Esophagus muscularis mucosa (tissue), 3 donors: ENCODE measurements at regions not wholly inside any gene's neighbourhood (a gene's known extent, or its start where the extent isn't known, plus 50 kb on each side); places are given as distances from the start of the nearest gene placed in this dataset.

Source experiments
- EP300 ChIP-seq: sonication (generic); formaldehyde crosslinking; IDR thresholded peaks from one replicate; pipeline ENCODE4 v1.6.1; 2017; ENCODE audit warnings: antibody characterized with exemption
- TF ChIP-seq, protein P1 (sequence below), 3 experiments: fragments of 200-600 bp in 2 of 3; fragments of 450-650 bp in 1 of 3; sonication (generic) in 2 of 3; IDR thresholded peaks; one replicate each; pipeline ENCODE4 v1.5.1; 2017 to 2019; ENCODE audit warnings: antibody characterized with exemption in 3 of 3, mild to moderate bottlenecking in 2 of 3, moderate library complexity in 1 of 3

DNA sequence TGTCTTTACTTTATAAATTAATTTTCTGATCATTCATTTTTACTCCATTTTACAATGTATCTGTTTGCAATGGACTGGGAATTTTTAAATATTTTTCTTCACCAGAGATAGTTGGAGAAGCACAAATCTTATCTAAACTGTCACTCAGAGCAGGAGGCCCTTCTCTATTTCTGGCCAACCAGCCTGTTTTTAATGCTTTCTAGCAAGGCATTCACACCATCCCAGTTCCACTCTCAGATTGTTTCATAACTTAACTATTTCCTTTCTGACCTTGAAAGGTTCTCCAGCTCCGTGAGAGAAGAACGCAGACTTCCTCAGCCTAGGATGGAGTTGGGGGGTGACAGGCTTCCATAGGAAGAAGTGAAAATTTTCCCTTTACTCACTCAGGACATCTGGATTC is 155.8 kb downstream of the SKIDA1 start:
- TF ChIP-seq, protein P1, sequence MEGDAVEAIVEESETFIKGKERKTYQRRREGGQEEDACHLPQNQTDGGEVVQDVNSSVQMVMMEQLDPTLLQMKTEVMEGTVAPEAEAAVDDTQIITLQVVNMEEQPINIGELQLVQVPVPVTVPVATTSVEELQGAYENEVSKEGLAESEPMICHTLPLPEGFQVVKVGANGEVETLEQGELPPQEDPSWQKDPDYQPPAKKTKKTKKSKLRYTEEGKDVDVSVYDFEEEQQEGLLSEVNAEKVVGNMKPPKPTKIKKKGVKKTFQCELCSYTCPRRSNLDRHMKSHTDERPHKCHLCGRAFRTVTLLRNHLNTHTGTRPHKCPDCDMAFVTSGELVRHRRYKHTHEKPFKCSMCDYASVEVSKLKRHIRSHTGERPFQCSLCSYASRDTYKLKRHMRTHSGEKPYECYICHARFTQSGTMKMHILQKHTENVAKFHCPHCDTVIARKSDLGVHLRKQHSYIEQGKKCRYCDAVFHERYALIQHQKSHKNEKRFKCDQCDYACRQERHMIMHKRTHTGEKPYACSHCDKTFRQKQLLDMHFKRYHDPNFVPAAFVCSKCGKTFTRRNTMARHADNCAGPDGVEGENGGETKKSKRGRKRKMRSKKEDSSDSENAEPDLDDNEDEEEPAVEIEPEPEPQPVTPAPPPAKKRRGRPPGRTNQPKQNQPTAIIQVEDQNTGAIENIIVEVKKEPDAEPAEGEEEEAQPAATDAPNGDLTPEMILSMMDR (IDR thresholded peaks at IDR 0.05), result no peak
- no peak for TF ChIP-seq EP300
